Uterus (tissue), 2 donors: ENCODE measurements at regions not wholly inside any gene's neighbourhood (a gene's known extent, or its start where the extent isn't known, plus 50 kb on each side); places are given as distances from the start of the nearest gene placed in this dataset.

Experiments used
- CTCF ChIP-seq, 4 experiments: fragments of 200-600 bp in 2 of 4; fragments of 450-650 bp in 2 of 4; sonication (generic) in 2 of 4; IDR thresholded peaks; one replicate each; pipeline ENCODE4 v1.5.1; 2016 to 2019; ENCODE audit warnings: antibody characterized with exemption in 4 of 4, mild to moderate bottlenecking in 2 of 4, moderate library complexity in 1 of 4
- POLR2A ChIP-seq, 2 donors: fragments of 450-650 bp; IDR thresholded peaks; one replicate each; pipeline ENCODE4 v1.6.1; 2016; ENCODE audit warnings: antibody characterized with exemption in 2 of 2, mild to moderate bottlenecking in 1 of 2, moderate library complexity in 1 of 2

- no peak for TF ChIP-seq CTCF (IDR thresholded peaks at IDR 0.05)
- no peak for TF ChIP-seq POLR2A (IDR thresholded peaks at IDR 0.05)
Observed at GRCh38 chr5:138645778-138646575, 70.8 kb upstream of the HSPA9 start.
